ENCODE measurements at regions not wholly inside any gene's neighbourhood (a gene's known extent, or its start where the extent isn't known, plus 50 kb on each side); places are given as distances from the start of the nearest gene placed in this dataset.

GRCh38 chr10:44011603-44011981 lies 362.9 kb upstream of the ZNF32 start:
- intact Hi-C loops (cut with micrococcal nuclease; ENCODE audit: unreplicated experiment) = loop anchor here (10.0 kb wide), 1 partner anchor 57 kb away; no protein-coding TSS in a partner anchor
- TF ChIP-seq POLR2AphosphoS5 (IDR thresholded peaks at IDR 0.05; ENCODE audit: low read depth, low read length) = no peak
- Histone ChIP-seq H3K4me3 (ENCODE audit: low read depth in 2 of 2, low read length in 2 of 2) (no peak overlapping the region), H3K4me1 (ENCODE audit: control insufficient read depth, insufficient read depth, low read length) (no peaks in the 10 kb centered on the region), H3K27me3 (ENCODE audit: control insufficient read depth, insufficient read depth, low read length) (no peaks in the 10 kb centered on the region), H3K36me3 (ENCODE audit: control insufficient read depth, insufficient read depth, low read length) (no peaks in the 10 kb centered on the region), H3K9me3 (ENCODE audit: control insufficient read depth, insufficient read depth, low read depth, low read length) (no peaks in the 10 kb centered on the region), H3K27ac (ENCODE audit: low read length) (no peak overlapping the region)
- in situ Hi-C loops (cut with HindIII; ENCODE audit: low pct_unique_long_range_greater_than_20kb, low sequenced_read_pairs) = no loop called here
- ATAC-seq = no peak
- BruUV-seq (replicated peaks) = no TSS peak
- no peak for DNase-seq (ENCODE audit: low read depth, low spot score)
- ChIA-PET CTCF (no interaction called here), POLR2A (no interaction called here)

- Histone ChIP-seq H3K27ac (ENCODE audit: low read length) (no peak overlapping the region), H3K36me3 (ENCODE audit: control insufficient read depth, insufficient read depth, low read length) (no peaks in the 10 kb centered on the region), H3K4me1 (ENCODE audit: control insufficient read depth, insufficient read depth, low read length) (no peaks in the 10 kb centered on the region), H3K4me3 (ENCODE audit: low read depth in 2 of 2, low read length in 2 of 2) (no peak overlapping the region), H3K9me3 (ENCODE audit: control insufficient read depth, insufficient read depth, low read depth, low read length) (no peaks in the 10 kb centered on the region), H3K27me3 (ENCODE audit: control insufficient read depth, insufficient read depth, low read length) (no peaks in the 10 kb centered on the region)
- intact Hi-C loops (cut with micrococcal nuclease; ENCODE audit: unreplicated experiment) (loop anchor here (10.0 kb wide), 1 partner anchor 56 kb away; no protein-coding TSS in a partner anchor), in situ Hi-C loops (cut with HindIII; ENCODE audit: low pct_unique_long_range_greater_than_20kb, low sequenced_read_pairs) (no loop called here)
- ChIA-PET CTCF (no interaction called here), POLR2A (no interaction called here)
- no peak for ATAC-seq
- no peak for DNase-seq (ENCODE audit: low read depth, low spot score)
- no TSS peak for BruUV-seq (replicated peaks)
- TF ChIP-seq REST (IDR thresholded peaks at IDR 0.05; ENCODE audit: insufficient read depth in 1 of 2, low read depth in 2 of 2, low read length in 1 of 2) = no peak
- TF ChIP-seq POLR2AphosphoS5 (IDR thresholded peaks at IDR 0.05; ENCODE audit: low read depth, low read length) = no peak
- no peak for TF ChIP-seq TCF7L2 (IDR thresholded peaks at IDR 0.05; ENCODE audit: low read depth, low read length)
- TF ChIP-seq SIN3A (IDR thresholded peaks at IDR 0.05; ENCODE audit: borderline replicate concordance, insufficient read depth, low read depth, low read length) = no peak
- no peak for TF ChIP-seq CTCF (IDR thresholded peaks at IDR 0.05)
Measured at GRCh38 chr10:44010873-44011602, 362.4 kb upstream of the ZNF32 start.

- Histone ChIP-seq H3K4me1 (ENCODE audit: control insufficient read depth, insufficient read depth, low read length) (no peaks in the 10 kb centered on the region), H3K9me3 (ENCODE audit: control insufficient read depth, insufficient read depth, low read depth, low read length) (no peaks in the 10 kb centered on the region), H3K36me3 (ENCODE audit: control insufficient read depth, insufficient read depth, low read length) (no peaks in the 10 kb centered on the region), H3K4me3 (ENCODE audit: low read depth in 2 of 2, low read length in 2 of 2) (no peak overlapping the region), H3K27me3 (ENCODE audit: control insufficient read depth, insufficient read depth, low read length) (no peaks in the 10 kb centered on the region), H3K27ac (ENCODE audit: low read length) (no peak overlapping the region)
- intact Hi-C loops (cut with micrococcal nuclease; ENCODE audit: unreplicated experiment) (loop anchor here (10.0 kb wide), 1 partner anchor 55 kb away; no protein-coding TSS in a partner anchor), in situ Hi-C loops (cut with HindIII; ENCODE audit: low pct_unique_long_range_greater_than_20kb, low sequenced_read_pairs) (no loop called here)
- TF ChIP-seq SIN3A (IDR thresholded peaks at IDR 0.05; ENCODE audit: borderline replicate concordance, insufficient read depth, low read depth, low read length) (no peak), REST (IDR thresholded peaks at IDR 0.05; ENCODE audit: insufficient read depth in 1 of 2, low read depth in 2 of 2, low read length in 1 of 2) (no peak), POLR2AphosphoS5 (IDR thresholded peaks at IDR 0.05; ENCODE audit: low read depth, low read length) (no peak), TCF7L2 (IDR thresholded peaks at IDR 0.05; ENCODE audit: low read depth, low read length) (no peak), CTCF (IDR thresholded peaks at IDR 0.05) (no peak)
- ATAC-seq (no peak), DNase-seq (ENCODE audit: low read depth, low spot score) (no peak)
- CTCF ChIA-PET = interaction anchor here (0.6 kb wide), 1 partner anchor 374 kb away, joined by 3 read pairs; no protein-coding TSS in a partner anchor
- BruUV-seq (replicated peaks) = no TSS peak
- POLR2A ChIA-PET = no interaction called here
Measured at GRCh38 chr10:44009891-44010632, 361.4 kb upstream of the ZNF32 start.
